ENCODE measurements at regions not wholly inside any gene's neighbourhood (a gene's known extent, or its start where the extent isn't known, plus 50 kb on each side); places are given as distances from the start of the nearest gene placed in this dataset.

DNA sequence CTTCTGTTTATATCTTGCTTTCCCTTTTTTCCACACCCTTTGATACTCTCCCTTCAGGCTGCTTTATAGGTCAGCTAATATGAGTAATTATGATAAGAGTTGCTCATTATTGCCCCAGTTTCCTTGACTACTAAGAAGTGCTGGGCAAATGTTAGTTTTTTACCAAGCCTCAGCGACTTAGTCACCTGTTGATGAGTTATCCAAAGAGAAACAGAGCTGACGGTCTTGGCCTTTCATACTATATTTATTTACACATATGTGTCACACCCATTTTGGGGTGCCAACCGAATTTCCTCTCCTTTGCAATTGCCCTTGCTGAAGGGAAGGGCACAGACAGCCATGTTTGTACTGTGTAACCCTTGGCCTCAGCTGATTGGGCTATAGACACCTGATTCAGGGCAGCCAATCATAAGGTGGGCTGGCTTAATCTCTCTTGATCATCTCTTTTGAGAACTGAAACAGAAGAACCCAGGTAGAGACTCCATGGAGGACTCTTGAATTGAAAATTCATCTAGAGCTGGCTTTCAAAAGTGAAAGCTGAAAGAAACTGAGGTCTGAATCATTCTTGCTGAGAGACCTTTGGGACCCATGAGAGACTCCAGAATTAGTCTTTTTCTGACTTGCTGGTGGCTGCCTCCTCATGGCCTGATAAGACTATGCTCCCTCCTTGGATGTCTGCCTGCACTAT lies 111.7 kb upstream of the RPS6KA3 start:
- DNase-seq (ENCODE audit: low read depth in 2 of 2) = peak in 1 of 2 donors; percentile 20

DNA sequence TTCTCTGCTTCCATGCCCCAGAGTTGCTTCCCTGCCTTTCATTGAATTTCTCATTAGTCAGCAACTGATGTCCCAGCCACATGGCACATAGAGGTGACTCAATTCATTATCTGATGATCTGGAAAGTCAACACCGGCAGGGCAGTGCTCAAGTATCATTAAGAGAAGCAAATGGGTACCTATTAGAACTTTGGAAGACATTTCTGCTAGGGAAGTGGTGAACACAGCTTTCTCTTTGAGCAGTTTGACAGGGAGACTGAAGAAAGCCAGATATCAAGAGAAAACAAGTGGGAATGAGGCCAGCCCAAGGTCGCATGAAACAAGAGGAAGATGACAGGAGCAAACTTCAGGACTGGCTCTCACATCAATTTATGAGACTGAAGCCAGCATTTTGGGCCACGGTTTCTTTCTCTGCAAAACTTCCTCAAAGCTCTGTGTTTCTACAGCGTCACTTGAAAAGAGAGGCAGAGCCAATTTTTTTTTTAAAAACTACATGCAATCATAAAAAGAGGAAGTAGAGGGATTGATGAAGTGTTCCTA lies 108.3 kb upstream of the RPS6KA3 start:
- DNase-seq (ENCODE audit: low read depth in 2 of 2) = no peak

- no peak for DNase-seq (ENCODE audit: low read depth in 2 of 2)
Measured at GRCh38 chrX:20374450-20374849, 107.7 kb upstream of the RPS6KA3 start.

- DNase-seq (ENCODE audit: low read depth in 2 of 2) = no peak
Measured at GRCh38 chrX:20373063-20373462, 106.4 kb upstream of the RPS6KA3 start.

DNA sequence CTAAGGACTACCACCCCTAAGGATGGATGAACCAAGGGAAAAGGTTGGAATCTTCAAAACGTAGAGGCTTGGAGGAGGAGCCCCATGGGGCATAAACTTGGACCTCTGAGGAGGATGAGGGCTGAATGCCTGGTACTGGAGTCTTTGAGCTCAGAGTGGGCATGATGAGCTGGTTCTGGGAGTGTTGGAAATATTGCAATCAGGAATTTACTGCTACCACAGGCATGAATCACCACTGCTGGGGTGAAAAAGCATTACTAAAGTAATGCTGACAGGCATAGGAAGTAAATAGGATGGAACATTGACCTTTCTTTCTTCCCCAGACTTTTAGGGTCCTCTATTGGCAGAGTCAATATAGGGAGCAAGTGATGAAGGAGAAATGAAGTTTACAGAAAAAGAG lies 105.8 kb upstream of the RPS6KA3 start:
- DNase-seq (ENCODE audit: low read depth in 2 of 2) = no peak

DNA sequence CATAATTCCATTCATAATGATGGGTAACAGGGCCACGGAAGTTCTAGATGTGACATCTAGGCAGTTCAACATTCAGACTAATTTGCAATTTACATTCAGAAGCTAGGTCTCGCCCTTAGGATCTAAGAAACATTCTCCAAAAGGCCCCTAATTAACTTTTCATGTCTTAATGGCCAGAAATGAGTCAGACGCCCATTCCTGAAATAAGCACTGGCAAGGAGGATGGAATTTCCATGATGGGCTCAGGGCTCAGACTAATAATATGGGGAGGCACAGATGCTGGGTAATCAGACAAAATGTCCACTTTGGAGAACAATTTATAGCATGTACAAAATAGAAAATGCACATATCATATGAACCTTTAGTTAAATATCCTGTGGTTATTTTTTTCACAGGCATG lies 102.8 kb upstream of the RPS6KA3 start:
- DNase-seq (ENCODE audit: low read depth in 2 of 2) = no peak

- DNase-seq (ENCODE audit: low read depth in 2 of 2) = no peak
Measured at GRCh38 chrX:20364238-20364637, 97.5 kb upstream of the RPS6KA3 start.

DNA sequence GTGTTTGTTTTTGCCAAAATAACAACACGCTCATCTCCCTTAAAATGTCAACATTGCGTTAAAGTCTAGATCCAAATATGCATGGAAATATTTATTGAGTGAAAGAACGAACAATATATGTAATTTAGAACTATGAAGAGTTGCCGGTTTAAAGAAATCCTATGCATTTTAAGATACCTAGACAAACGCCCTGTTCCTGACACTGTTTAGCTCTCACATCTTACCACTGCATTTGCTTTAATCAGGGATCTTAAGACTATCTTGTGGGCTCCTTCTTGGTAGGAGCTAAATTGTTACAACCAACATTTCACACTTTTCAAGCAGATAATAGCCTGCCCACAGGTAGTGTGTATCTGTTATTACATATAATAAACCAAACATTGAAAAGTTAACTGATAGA lies 96.6 kb upstream of the RPS6KA3 start:
- no peak for DNase-seq (ENCODE audit: low read depth in 2 of 2)

DNA sequence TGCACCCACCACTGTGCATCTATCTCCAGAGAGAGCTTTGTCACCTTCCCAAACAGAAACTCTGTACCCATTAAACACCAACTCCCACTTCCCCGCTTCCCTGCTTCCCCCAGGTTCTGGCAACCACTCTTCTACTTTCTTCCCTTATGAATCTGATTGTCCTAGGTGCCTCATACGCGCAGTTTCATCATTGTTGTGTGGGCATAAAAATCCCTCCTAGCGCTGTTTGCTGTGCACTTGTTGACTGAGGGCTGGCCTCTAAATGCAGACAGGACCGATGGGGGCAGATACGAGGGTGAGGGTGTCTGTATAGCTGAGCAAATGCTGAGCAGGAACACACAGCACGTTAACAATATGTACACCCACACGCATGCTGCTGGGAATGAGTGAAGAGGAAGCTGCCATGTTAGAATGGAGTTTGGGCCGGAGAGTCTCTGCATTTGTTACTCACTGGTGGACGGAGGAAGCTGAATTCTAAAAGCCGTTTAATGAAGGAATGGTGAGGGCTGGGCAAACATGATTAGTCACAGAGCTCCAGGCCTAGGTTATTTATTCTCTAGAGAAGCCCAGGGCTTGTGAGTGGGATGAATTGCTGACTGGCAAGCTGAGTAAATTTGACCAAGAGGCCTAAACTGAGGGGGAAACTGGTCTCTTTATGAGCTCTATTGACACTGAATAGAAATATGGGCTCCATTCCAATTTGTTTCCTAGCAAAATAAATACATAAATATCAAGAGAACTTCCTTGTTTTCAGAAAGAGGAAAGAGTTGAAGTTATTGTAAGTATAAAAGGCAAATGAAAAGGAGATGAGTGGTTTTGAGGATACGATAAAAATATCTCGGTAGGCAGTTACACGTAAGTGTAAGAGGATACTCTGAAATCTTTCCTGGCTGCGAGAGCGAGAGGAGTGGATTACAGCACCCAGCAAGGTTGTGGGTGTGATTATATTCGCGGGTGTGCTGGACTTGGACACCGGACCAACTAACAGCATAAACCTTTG lies 95.9 kb upstream of the RPS6KA3 start:
- no peak for DNase-seq (ENCODE audit: low read depth in 2 of 2)

- no peak for DNase-seq (ENCODE audit: low read depth in 2 of 2)
Measured at GRCh38 chrX:20361890-20362262, 95.2 kb upstream of the RPS6KA3 start.

DNA sequence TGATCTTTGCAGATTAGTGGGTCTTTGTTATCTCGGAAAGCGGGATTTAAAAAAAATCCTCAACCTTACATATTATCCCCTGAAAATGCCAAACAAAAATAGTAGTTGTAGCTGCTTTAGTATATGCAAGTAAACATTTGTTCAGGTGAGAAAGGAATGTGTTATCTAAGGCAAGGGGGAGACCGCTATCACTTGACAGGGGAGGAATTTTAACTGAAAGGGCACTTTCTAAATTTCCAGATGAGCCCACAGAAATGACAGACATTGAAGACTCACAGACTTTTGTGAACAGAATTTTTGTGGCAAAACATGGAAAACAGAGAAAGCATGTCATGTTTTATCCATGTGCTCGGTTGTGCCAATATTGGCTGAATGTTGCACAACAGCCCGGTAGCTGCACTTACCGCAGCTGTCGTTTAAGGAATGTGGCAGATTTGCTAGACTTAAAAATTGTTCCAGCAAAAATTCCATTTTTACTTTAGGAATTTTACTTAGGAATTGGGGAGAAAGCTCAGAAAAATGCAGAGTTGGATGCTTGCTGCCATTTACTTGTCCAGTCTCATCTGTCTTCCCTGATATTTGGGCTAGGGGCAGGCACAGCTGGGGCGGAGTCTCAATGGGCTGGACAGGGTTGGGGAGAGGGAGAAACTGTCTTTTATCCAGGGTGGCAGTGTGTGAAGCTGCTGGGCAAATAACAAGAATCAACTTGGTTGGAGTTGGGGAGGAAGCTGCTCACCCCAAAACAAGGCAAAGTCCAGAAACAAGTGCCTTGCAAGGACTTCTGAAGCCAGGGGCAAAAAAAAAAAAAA lies 94.6 kb upstream of the RPS6KA3 start:
- no peak for DNase-seq (ENCODE audit: low read depth in 2 of 2)

DNA sequence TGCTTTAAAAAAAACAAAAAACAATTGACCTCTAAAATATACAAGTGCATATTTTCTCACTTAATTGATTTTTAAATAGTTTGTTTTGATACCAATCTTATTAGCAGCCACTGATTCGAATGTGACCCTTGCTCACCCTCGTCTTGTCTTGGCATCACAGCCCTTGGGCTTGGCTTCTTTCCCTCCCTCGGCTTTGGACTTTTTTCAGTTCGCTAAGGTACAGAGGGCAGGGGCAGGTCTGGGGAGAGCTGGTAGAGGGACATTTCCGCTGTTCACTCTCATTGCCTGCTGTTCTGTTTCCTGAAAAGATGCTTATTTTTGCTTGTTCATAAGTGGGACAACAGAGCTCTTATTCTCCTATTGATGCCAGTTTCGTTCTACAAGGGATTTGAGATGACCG lies 88.5 kb upstream of the RPS6KA3 start:
- no peak for DNase-seq (ENCODE audit: low read depth in 2 of 2)

- no peak for DNase-seq (ENCODE audit: low read depth in 2 of 2)
Measured at GRCh38 chrX:20354505-20354904, 87.8 kb upstream of the RPS6KA3 start.

GRCh38 chrX:20352935-20353336 lies 86.2 kb upstream of the RPS6KA3 start:
- DNase-seq (ENCODE audit: low read depth in 2 of 2) = no peak

DNA sequence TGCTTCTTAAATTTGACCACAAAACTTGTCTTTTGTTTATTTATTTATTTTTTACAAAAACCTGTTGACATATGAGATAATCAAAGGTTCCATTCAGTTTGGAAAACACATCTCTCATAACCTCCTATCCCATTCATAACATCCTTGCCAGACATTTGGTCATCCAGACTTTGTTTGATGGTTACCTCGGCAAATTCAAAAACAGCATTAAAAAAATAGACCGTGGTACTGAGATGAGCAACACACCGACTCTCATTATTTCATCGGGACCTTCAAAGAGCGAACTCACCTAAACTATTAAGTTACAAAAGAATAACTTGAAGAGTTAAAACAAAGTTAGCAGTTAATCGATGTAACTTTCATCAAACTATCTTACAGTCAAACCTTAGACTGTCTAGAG lies 85.8 kb upstream of the RPS6KA3 start:
- DNase-seq (ENCODE audit: low read depth in 2 of 2) = no peak

GRCh38 chrX:20350596-20350995 lies 83.9 kb upstream of the RPS6KA3 start:
- DNase-seq (ENCODE audit: low read depth in 2 of 2) = no peak

DNA sequence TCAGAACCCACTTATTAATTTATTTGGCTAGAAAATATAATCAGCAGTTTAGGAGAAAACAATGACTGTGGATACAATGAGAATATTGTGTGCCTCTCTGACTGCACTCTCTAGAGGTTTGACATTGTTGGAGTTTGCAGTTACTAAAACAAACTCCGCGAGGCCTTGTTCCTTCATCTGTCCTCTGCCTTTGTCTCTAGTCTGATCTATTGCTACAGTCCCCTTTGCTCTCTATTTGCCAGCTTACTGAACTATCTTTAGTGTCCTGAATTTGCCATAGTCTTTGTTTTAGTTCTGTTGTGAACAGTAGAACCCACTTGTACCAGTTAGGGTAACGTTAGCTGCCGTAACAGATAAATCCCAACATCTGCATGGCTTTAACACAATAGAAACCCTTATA lies 81.4 kb upstream of the RPS6KA3 start:
- no peak for DNase-seq (ENCODE audit: low read depth in 2 of 2)

DNA sequence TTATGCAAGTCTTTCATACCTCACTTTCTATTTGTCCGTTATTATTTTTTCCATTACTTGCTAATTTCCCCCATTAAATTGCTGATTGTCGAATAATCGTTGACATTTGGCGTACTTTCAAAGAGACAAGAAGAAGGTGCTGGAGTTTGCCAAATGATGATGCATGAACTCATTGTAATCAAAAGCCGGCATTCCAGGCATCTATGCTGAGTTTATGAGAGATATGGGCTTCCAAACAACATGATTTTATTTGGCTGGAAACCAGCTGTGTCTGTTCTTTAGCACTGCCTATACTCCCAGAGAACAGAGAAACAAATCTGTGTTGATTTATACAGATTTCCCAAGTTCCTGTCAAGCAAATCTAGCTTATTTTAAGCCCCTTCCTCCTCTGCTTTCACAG lies 80.8 kb upstream of the RPS6KA3 start:
- DNase-seq (ENCODE audit: low read depth in 2 of 2) = no peak

DNA sequence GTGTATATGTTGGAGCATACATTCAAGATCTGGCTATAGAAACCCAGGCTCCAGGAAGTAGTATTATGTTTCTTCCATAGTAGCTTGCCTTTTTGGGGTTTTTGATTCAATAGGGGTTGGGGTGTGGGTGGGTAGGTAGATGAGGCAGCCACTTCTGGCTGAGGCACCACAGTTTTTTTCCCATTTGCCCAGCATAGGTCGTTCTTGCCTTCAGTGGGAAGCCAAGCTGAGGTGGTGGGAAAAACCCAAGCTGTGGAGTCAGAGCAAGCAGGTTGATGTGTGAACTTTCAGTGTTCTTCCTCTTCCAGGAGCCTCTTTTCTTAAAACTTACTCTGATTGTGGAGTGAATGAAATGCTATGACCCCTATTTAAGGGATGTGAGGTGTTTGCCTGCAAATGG lies 67.0 kb upstream of the RPS6KA3 start:
- no peak for DNase-seq (ENCODE audit: low read depth in 2 of 2)

DNA sequence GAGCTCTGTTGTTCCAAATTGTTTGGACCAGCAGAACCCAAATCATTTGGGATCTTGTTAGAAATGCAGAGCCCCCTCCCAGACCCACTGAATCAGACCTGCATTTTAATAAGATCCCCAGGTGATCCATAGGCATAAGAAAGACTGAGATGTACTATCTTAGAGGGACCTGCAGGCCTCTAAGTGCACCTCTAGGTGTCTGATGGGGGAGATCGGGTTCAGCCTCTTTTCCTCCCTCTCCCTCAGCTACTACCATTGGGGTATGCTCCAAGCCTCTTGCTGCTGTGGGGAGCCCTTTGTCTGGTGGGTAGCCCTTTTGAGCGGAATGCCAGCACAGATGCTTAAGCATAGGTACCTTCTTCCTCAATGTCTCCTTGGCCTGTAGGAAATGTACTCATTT lies 63.8 kb upstream of the RPS6KA3 start:
- no peak for DNase-seq (ENCODE audit: low read depth in 2 of 2)

DNA sequence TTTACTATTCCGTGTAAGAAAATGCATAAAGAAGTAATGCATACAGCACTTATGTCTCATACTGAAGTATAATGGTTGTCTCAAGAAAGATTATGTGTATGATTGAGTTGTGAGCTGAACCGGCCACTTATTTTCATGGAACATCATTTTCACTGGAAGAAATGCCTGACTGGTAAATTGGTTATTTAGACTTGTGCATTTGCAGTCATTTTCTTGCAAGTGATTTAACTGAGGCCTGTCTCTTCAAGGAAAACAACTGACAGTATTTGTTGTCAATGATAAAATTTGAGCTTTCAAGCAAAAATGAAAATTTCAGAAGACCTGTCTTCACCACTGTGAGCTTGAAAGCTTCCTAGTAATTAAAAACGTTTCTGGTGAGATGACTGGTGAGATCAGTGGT lies 62.7 kb upstream of the RPS6KA3 start:
- DNase-seq (ENCODE audit: low read depth in 2 of 2) = no peak

DNA sequence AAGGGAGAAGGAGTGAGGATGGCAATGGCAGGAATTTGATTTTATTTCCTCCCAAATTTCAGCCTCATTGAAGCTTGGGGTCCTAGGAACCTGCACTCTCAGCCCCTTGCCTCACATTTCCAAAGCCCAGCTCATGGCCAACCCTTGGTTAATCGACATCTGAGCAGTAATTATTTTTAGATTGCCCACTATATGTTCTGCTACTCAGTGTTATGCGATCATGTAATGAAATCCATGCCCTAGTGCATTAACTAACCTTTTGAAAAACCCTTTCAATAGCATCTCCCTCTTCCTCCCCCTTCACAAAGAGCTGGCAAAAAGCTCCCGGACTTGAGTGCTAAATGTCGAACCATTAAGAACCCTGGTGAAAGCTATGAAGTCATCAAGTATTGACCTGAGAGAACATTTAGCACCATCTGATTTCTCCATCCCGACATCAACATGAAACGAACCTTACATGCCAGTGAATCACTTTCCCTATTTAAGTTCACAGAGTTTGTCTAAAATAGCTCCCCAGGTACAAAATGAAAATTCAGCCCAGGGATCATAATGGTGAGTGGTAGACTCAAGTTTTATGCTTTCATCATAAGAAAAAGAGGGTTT lies 59.2 kb upstream of the RPS6KA3 start:
- no peak for DNase-seq (ENCODE audit: low read depth in 2 of 2)
